GM12875 (cell line): ENCODE measurements at regions not wholly inside any gene's neighbourhood (a gene's known extent, or its start where the extent isn't known, plus 50 kb on each side); places are given as distances from the start of the nearest gene placed in this dataset.

Experiments
- H3K4me3 ChIP-seq: one replicate; pipeline ENCODE4 v1.5.1; 2011; ENCODE audit warnings: low read depth, low read length, control low read depth
- CTCF ChIP-seq: IDR thresholded peaks from 2 replicates; pipeline ENCODE4 v1.5.1; 2011; ENCODE audit warnings: low read depth, mild to moderate bottlenecking, control low read depth, inconsistent platforms, low read length, moderate library complexity, borderline replicate concordance; ENCODE audit not compliant: insufficient read depth

- no peak for TF ChIP-seq CTCF
- H3K4me3 ChIP-seq: no peak overlapping the region
Measured at GRCh38 chr6:74936886-74937285, 269.0 kb downstream of the COL12A1 start.

- no peak overlapping the region for H3K4me3 ChIP-seq
- no peak for TF ChIP-seq CTCF
Measured at GRCh38 chr6:74932232-74932888, 273.5 kb downstream of the COL12A1 start.

GRCh38 chr6:74931558-74931957, 274.3 kb downstream of the COL12A1 start:
- no peak overlapping the region for H3K4me3 ChIP-seq
- no peak for TF ChIP-seq CTCF

GRCh38 chr6:74928203-74928602, 277.6 kb downstream of the COL12A1 start:
- H3K4me3 ChIP-seq: no peak overlapping the region
- TF ChIP-seq CTCF: no peak

GRCh38 chr6:74927299-74927698, 278.6 kb downstream of the COL12A1 start:
- no peak for TF ChIP-seq CTCF

GRCh38 chr6:74925683-74926082, 280.2 kb downstream of the COL12A1 start:
- no peak for TF ChIP-seq CTCF
- H3K4me3 ChIP-seq: no peak overlapping the region

More at GRCh38 chr6:74927299-74927698, 278.6 kb downstream of the COL12A1 start:
- no peak overlapping the region for H3K4me3 ChIP-seq

GRCh38 chr6:74914888-74915287, 291.0 kb downstream of the COL12A1 start:
- TF ChIP-seq CTCF: no peak
- H3K4me3 ChIP-seq: no peak overlapping the region
